ENCODE measurements at regions not wholly inside any gene's neighbourhood (a gene's known extent, or its start where the extent isn't known, plus 50 kb on each side); places are given as distances from the start of the nearest gene placed in this dataset.

DNA sequence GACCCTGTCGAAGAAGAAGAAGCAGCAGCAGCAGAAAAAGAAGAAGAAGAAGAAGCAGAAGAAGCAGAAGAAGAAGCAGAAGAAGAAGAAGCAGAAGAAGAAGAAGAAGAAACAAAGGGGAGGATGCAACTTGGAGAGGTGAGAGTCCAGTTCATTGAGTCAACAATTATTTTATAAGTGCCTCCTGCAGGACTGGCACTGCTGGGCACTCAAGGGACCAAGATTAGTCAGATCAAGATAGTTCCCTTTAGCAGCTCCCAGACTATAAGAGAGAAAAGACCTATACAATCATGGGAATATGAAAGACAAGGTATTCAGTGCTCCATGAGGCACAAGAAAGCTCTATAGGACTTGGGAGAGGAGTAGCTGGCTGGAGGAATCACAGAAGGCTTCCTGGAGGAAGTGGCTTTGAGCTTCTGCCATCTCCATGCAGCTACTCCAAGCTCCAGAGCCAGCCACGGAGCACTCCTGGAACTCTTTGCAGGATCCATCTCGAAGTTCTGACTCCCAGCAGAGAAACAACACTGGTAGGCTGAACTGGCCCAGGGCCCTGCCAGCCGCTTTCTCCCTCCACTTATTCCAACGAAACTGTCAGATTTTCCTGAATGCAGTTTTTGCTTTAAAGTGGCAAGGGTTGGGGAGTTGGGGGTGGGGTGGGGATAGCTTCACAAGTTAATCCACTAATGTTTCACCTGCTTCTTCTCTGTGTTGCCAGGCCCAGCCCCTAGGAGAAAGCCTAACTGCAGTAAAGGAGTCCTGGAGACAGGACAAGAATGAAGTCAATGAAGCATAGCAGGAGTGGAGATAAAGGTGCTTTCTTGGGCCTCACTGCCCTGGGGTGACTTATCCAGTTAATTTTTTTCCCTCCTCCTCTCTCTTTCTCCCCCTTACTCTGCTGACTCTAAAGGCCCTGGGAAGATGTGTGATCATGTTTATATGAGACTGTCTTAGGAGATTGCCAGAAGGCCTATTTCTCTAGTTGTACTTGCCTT, 140.1 kb upstream of the PARP11 start:
- ATAC-seq, result peak in 1 of 2 donors; percentile 27
- no peak for DNase-seq
- intact Hi-C loops (cut with DNase I), result no loop called here

DNA sequence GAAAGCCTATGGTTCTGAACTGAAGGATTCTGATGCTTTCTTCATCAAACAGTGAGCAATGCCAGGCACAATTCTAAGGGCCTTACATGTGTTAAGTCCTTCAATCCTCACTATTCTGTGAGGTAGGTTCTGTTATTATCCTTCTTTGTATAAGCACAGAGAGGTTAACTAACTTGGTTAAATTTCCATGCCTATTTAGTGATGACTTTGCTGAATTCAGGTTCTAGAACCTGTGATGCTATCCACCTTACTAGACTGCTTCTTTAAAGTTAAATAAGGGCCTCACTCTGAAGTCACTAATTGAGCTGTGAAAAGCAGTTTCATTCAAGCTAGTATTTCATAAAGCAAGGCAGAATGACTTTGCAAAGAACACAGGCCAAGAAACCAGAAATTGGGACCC, 138.9 kb upstream of the PARP11 start:
- intact Hi-C loops (cut with DNase I), result no loop called here
- ATAC-seq (no peak), DNase-seq (no peak)

GRCh38 chr12:4011597-4011996, 138.4 kb upstream of the PARP11 start:
- intact Hi-C loops (cut with DNase I), result no loop called here
- ATAC-seq, result peak in 1 of 2 donors; percentile 81
- no peak for DNase-seq

DNA sequence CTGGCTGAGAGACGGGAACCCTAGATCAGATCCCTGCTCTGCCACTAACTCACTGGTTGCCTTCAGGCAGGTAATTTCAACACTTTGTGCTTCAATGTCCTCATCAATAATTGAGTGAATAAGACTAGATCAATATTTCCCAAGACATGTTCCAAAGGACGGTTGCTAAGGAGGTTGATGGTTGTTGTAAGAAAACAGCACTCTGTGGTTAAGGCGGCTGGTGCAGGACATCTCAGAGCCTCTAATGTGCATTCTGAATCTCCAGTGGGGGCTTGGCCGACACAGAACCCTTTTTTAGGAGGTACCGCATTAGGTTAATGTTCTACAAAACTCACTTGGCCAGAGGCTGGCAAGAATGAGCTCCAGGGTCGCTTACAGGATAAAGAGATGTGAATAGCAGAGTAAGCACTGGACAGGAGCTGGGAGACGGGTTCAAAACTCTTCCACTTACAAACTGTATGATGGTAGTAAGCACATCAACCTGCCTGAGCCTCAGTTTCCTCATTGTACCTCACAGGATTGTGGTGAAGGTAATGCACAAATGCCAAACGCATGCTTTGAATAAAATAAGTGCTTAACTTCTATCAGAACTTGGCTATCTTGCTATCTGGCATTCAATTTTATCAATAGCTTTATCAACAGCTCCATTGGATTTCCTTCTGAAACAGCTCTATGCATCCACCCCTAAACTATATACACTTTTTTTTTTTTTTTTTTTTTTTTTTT, 136.9 kb upstream of the PARP11 start:
- DNase-seq (no peak), ATAC-seq (no peak)
- intact Hi-C loops (cut with DNase I), result no loop called here

- DNase-seq (no peak), ATAC-seq (peak; percentile 19 to 86)
- intact Hi-C loops (cut with DNase I), result no loop called here
Observed at GRCh38 chr12:4006743-4007142, 133.5 kb upstream of the PARP11 start.

DNA sequence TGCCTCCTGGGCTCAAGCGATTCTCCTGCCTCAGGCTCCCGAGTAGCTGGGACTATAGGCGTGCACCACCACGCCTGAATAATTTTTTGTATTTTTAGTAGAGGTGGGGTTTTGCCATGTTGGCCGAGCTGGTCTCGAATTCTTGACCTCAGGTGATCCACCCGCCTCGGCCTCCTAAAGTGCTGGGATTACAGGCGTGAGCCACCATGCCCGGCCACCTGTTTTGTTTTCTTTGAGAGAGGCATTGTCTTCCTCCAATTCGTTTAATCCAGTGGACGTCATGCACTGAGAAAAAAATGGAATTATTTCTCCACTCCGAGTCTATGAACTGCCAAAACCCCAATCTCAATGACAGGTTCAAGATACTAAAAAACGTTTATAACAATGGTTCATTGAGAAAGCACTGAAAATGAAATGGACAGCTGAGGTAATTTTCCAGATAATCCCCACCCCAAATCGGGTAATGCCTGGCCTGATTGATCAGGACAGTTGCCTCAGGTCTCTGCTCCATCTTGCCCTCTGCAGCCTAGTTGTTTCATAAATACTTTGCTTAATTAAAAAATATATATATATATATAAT, 132.7 kb upstream of the PARP11 start:
- ATAC-seq (no peak), DNase-seq (no peak)
- intact Hi-C loops (cut with DNase I), result no loop called here

DNA sequence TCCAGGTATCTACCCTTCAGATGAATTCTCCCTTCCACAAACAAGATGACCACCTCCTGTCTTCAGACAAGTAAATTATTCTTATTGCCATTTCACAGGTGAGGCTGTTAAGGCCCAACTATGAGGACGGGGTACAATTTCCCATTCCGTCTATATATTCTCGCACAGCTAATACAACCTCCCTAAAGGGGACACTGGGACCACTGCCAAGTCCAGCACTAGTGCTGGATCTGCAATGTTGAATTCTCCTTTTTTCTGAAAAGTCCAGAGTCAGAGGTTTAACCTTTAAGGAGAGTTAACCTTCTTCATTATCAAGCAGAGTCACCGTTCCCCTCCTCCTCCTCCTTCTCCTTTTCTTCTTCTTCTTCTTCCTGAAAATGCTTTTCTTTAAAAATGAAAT, 130.4 kb upstream of the PARP11 start:
- no peak for DNase-seq
- intact Hi-C loops (cut with DNase I), result no loop called here
- ATAC-seq, result no peak

- DNase-seq (no peak), ATAC-seq (no peak)
- intact Hi-C loops (cut with DNase I), result no loop called here
Observed at GRCh38 chr12:4002601-4003000, 129.4 kb upstream of the PARP11 start.

DNA sequence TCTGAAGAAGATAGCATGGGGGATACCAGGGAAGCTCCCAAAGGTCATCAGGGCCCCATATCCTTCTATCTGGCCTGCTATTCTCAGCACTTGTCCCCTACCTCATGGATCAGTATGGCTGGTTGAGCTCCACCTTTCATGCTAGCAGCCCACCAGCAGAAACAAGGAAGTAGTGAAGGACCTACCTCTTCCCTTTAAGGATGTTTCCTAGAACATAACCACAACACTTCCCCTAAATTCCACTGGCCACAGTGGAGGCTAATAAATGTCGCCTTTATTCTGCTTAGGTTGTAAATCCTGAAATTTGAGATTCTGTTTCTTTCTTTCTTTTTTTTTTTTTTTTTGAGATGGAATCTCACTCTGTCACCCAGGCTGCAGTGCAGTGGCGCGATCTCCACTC, 128.6 kb upstream of the PARP11 start:
- ATAC-seq (no peak), DNase-seq (no peak)
- intact Hi-C loops (cut with DNase I), result no loop called here

GRCh38 chr12:4001031-4001430, 127.8 kb upstream of the PARP11 start:
- no peak for ATAC-seq
- intact Hi-C loops (cut with DNase I), result no loop called here
- no peak for DNase-seq

DNA sequence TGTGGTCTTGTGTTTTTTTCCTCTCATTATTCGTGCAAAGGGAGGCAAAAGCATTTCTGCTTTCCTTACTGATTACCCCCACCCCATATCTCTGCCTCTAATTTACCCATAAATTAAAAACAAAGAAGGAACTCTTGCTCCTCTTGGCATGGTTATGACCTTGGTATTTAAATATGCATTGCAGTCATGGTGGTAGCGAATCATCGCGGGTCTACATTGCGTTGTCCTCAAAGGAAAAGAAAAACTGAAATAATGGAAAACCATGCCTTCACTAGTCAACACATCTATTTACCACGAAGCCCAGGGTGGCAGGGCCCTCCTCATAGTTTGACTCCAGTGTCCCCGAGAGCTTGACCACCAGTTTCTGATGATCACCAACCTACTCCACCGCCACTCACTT, 126.7 kb upstream of the PARP11 start:
- ATAC-seq, result no peak
- intact Hi-C loops (cut with DNase I), result loop anchor here (5.0 to 10.0 kb wide), 2 partner anchors 37 to 275 kb away; partner anchors contain the start of gene CCND2 (in 1 of the 2)
- DNase-seq, result no peak

DNA sequence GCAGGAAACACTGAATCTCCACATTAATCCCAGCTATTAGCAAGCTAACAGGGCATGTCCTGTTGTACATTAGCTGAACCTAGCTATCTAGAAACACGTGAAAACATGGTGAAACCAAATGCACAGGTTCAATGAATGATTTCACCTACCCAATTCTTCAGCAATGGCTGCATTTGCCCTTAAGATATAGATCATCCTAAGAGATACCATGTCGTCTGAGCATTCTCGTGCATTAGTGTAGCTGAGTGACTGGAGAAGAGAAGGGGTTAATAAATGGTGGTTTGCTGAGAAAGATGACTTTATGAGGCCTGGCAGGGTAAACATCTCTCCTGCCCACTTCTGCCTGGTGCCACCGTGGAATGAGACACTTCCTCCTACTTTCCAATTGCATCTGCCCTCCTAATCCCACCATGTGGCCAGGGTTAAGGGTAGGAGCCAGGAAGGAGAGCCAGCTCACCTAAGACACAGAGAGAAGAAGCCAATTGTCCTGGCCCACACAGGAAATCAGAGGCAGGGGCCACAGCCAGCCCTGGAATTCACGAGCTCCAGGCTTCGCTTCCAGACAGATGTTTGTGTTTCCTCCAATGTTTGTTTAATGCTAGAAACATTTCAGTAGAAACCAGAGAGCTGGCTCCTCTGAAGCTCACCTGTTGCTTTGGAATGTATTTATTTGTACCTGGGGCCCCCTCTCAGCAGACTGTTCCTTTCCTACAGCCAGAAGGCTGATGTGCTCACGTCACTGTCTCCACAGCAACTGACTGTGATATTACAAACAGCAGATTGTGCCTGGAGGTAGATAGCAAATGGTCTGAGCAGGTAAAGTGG, 126.0 kb upstream of the PARP11 start:
- ATAC-seq (peak in 1 of 2 donors; percentile 80), DNase-seq (no peak)
- intact Hi-C loops (cut with DNase I), result loop anchor here (5.0 to 10.0 kb wide), 2 partner anchors 38 to 276 kb away; partner anchors contain the start of gene CCND2 (in 1 of the 2)

DNA sequence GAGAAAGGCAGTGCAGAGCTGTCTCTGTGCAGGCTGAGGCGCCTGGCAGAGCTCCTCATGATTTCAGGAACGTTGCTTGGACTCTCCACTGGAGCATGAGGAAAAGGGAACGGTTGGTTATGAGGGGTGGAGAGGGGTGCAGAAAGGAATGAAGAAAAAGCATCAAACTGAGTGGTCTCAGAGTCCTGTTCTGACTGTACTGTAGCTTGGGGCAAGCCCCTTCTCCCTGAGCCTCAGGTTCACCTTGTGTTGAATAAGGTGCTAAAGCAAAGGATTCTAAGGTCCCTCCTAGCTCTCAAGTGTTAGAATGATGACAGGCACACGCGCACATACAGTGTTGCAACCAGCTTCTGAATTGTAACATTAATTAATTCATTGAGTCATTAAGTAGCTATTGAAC, 125.2 kb upstream of the PARP11 start:
- DNase-seq (no peak), ATAC-seq (no peak)
- intact Hi-C loops (cut with DNase I), result loop anchor here (5.0 to 10.0 kb wide), 2 partner anchors 39 to 276 kb away; partner anchors contain the start of gene CCND2 (in 1 of the 2)

- no peak for ATAC-seq
- no peak for DNase-seq
- intact Hi-C loops (cut with DNase I), result loop anchor here (5.0 to 10.0 kb wide), 2 partner anchors 41 to 278 kb away; partner anchors contain the start of gene CCND2 (in 1 of the 2)
Observed at GRCh38 chr12:3996322-3996721, 123.1 kb upstream of the PARP11 start.

DNA sequence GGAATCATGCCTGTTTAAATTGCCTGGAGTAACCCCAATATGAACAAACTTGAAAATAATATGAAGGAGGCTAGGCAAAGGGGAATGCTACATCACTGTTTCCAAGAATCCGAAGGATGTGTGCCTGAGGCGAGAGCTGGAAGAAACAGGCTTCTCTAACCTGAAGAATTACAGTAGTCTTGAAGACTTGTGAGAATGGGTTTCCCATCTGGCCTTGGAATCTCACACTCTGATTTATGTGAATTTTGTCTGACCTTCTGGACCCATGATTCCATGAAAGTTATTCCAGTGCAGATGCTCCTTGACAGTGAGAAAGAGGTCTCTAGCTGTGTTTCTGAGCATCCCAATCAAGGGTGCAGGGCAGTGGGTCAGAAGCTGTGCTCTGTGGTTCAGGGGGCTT, 122.1 kb upstream of the PARP11 start:
- DNase-seq (no peak), ATAC-seq (no peak)
- intact Hi-C loops (cut with DNase I), result loop anchor here (2.0 to 10.0 kb wide), 3 partner anchors 42 to 281 kb away; partner anchors contain the start of gene CCND2 (in 1 of the 2)

- ATAC-seq (no peak), DNase-seq (no peak)
- intact Hi-C loops (cut with DNase I), result loop anchor here (2.0 to 10.0 kb wide), 2 partner anchors 280 to 282 kb away; partner anchors contain the start of gene CCND2 (in 1 of the 2)
Observed at GRCh38 chr12:3994500-3994899, 121.3 kb upstream of the PARP11 start.

- ATAC-seq, result no peak
- intact Hi-C loops (cut with DNase I), result loop anchor here in 1 of 2 donors (10.0 kb wide), 1 partner anchor 282 kb away; the partner anchor contains the start of gene CCND2
Observed at GRCh38 chr12:3992945-3993344, 119.7 kb upstream of the PARP11 start.

GRCh38 chr12:3991798-3992580, 118.8 kb upstream of the PARP11 start:
- DNase-seq, result no peak
- intact Hi-C loops (cut with DNase I), result loop anchor here in 1 of 2 donors (10.0 kb wide), 1 partner anchor 283 kb away; the partner anchor contains the start of gene CCND2
- no peak for ATAC-seq

More at GRCh38 chr12:3992945-3993344, 119.7 kb upstream of the PARP11 start:
- DNase-seq, result no peak
